SK-N-SH treated with all-trans-retinoic acid at 6 μM for 48 hours (cell line): ENCODE measurements at regions not wholly inside any gene's neighbourhood (a gene's known extent, or its start where the extent isn't known, plus 50 kb on each side); places are given as distances from the start of the nearest gene placed in this dataset.

ENCODE experiments used
- ATAC-seq: fragments of 200-7000 bp; cut with Tn5 transposase; 3 replicates; pipeline ENCODE4 v1.9.1; 2020; ENCODE audit warnings: mild to moderate bottlenecking, moderate library complexity
- ARNTL ChIP-seq: fragments of 450-650 bp; formaldehyde crosslinking; IDR thresholded peaks from 2 replicates; pipeline ENCODE4 v1.5.0; 2020; ENCODE audit warnings: low read depth, mild to moderate bottlenecking, moderate library complexity, borderline replicate concordance
- BACH2 ChIP-seq: fragments of 250-450 bp; sonication (Bioruptor Pico); IDR thresholded peaks from 2 replicates; pipeline ENCODE4 v1.9.0; 2021; ENCODE audit warnings: mild to moderate bottlenecking, borderline replicate concordance
- CREB5 ChIP-seq: fragments of 250-450 bp; sonication (Bioruptor Pico); IDR thresholded peaks from 2 replicates; pipeline ENCODE4 v1.5.1; 2020; ENCODE audit warnings: low read depth, mild to moderate bottlenecking, moderate library complexity
- CSRNP3 ChIP-seq: fragments of 250-450 bp; sonication (Bioruptor Pico); IDR thresholded peaks from 2 replicates; pipeline ENCODE4 v1.5.1; 2021; ENCODE audit warnings: mild to moderate bottlenecking, moderate library complexity
- ESRRG ChIP-seq: fragments of 250-450 bp; sonication (Bioruptor Pico); IDR thresholded peaks from 2 replicates; pipeline ENCODE4 v1.6.1; 2021; ENCODE audit warnings: mild to moderate bottlenecking
- GLIS3 ChIP-seq: fragments of 250-450 bp; sonication (Bioruptor Pico); IDR thresholded peaks from 2 replicates; pipeline ENCODE4 v1.5.0; 2020; ENCODE audit warnings: mild to moderate bottlenecking, moderate library complexity
- ISL1 ChIP-seq: fragments of 250-450 bp; sonication (Bioruptor Pico); IDR thresholded peaks from 2 replicates; pipeline ENCODE4 v2.1.2; 2022; ENCODE audit warnings: mild to moderate bottlenecking, moderate library complexity
- PATZ1 ChIP-seq: fragments of 250-450 bp; sonication (Bioruptor Pico); IDR thresholded peaks from 2 replicates; pipeline ENCODE4 v1.8.0; 2020; ENCODE audit warnings: mild to moderate bottlenecking, moderate library complexity, borderline replicate concordance
- PPARA ChIP-seq: fragments of 250-450 bp; sonication (Bioruptor Pico); IDR thresholded peaks from 2 replicates; pipeline ENCODE4 v1.5.0; 2020; ENCODE audit warnings: mild to moderate bottlenecking, borderline replicate concordance
- SNAI2 ChIP-seq: fragments of 250-450 bp; sonication (Bioruptor Pico); IDR thresholded peaks from 2 replicates; pipeline ENCODE4 v1.5.0; 2020; ENCODE audit warnings: mild to moderate bottlenecking, moderate library complexity
- ZC3H10 ChIP-seq: fragments of 250-450 bp; sonication (Bioruptor Pico); IDR thresholded peaks from 2 replicates; pipeline ENCODE4 v1.5.1; 2021; ENCODE audit warnings: mild to moderate bottlenecking, moderate library complexity
- ZFP3 ChIP-seq: fragments of 250-450 bp; sonication (Bioruptor Pico); IDR thresholded peaks from 2 replicates; pipeline ENCODE4 v1.5.0; 2020; ENCODE audit warnings: mild to moderate bottlenecking, moderate library complexity
- ZFP30 ChIP-seq: fragments of 450-650 bp; formaldehyde crosslinking; IDR thresholded peaks from 2 replicates; pipeline ENCODE4 v1.5.0; 2022; ENCODE audit warnings: mild to moderate bottlenecking, moderate library complexity
- ZNF565 ChIP-seq: fragments of 450-650 bp; formaldehyde crosslinking; conservative IDR thresholded peaks from 2 replicates; pipeline ENCODE4 v1.5.0; 2020; ENCODE audit warnings: low read depth, mild to moderate bottlenecking, moderate library complexity
- ZNF8 ChIP-seq: fragments of 450-650 bp; formaldehyde crosslinking; IDR thresholded peaks from 2 replicates; pipeline ENCODE4 v1.5.0; 2020; ENCODE audit warnings: mild to moderate bottlenecking, moderate library complexity
- TF ChIP-seq, protein P1 (sequence below): fragments of 250-450 bp; sonication (Bioruptor Pico); IDR thresholded peaks from 2 replicates; pipeline ENCODE4 v1.8.0; 2021; ENCODE audit warnings: low read depth, mild to moderate bottlenecking, moderate library complexity, borderline replicate concordance
- TF ChIP-seq, protein P2 (sequence below): fragments of 250-450 bp; sonication (Bioruptor Pico); IDR thresholded peaks from 2 replicates; pipeline ENCODE4 v1.5.0; 2020; ENCODE audit warnings: mild to moderate bottlenecking, moderate library complexity

- TF ChIP-seq SNAI2 = no peak
- TF ChIP-seq, all 23 proteins: peak for 0
These were observed 73.0 kb upstream of the DMRTA1 start (continued) for GRCh38 chr9:22373636-22374035.

DNA sequence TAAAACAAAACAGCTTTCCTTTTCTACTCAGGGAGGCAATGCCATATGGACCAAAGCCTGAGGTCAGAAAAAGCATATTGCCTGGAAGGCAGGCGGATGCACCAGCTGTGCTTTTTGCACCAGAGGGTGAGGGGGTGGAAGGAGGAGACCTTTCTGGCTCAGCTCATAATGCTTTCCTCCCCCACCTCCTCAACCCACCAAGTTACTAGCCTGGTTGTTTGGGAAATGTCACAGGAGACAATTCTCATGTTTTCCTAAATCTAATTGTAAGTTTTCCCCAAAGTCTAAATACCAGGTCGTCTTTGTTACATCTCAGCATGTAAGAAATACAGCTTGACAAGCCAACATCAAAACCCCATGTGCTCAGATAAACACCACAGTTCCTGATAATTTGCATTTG lies 72.6 kb upstream of the DMRTA1 start:
- TF ChIP-seq SNAI2 = no peak
- TF ChIP-seq GLIS3 = no peak
- TF ChIP-seq BACH2 = no peak
- ATAC-seq = no peak

- ATAC-seq = no peak
- TF ChIP-seq ARNTL (CRISPR knock-in tag) = no peak
- TF ChIP-seq ZNF565 (CRISPR knock-in tag) = no peak
- TF ChIP-seq BACH2 = no peak
- no peak for TF ChIP-seq PATZ1 (CRISPR knock-in tag)
- no peak for TF ChIP-seq SNAI2
- no peak for TF ChIP-seq PPARA (CRISPR knock-in tag)
- no peak for TF ChIP-seq ZFP3 (CRISPR knock-in tag)
- TF ChIP-seq ISL1 (CRISPR knock-in tag) = no peak
- TF ChIP-seq ZC3H10 = no peak
- TF ChIP-seq CSRNP3 (CRISPR knock-in tag) = no peak
- TF ChIP-seq ESRRG (CRISPR knock-in tag) = no peak
- TF ChIP-seq CREB5 = no peak
- TF ChIP-seq, protein P1, sequence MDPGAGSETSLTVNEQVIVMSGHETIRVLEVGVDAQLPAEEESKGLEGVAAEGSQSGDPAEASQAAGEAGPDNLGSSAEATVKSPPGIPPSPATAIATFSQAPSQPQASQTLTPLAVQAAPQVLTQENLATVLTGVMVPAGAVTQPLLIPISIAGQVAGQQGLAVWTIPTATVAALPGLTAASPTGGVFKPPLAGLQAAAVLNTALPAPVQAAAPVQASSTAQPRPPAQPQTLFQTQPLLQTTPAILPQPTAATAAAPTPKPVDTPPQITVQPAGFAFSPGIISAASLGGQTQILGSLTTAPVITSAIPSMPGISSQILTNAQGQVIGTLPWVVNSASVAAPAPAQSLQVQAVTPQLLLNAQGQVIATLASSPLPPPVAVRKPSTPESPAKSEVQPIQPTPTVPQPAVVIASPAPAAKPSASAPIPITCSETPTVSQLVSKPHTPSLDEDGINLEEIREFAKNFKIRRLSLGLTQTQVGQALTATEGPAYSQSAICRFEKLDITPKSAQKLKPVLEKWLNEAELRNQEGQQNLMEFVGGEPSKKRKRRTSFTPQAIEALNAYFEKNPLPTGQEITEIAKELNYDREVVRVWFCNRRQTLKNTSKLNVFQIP = no peak
- TF ChIP-seq, protein P2, sequence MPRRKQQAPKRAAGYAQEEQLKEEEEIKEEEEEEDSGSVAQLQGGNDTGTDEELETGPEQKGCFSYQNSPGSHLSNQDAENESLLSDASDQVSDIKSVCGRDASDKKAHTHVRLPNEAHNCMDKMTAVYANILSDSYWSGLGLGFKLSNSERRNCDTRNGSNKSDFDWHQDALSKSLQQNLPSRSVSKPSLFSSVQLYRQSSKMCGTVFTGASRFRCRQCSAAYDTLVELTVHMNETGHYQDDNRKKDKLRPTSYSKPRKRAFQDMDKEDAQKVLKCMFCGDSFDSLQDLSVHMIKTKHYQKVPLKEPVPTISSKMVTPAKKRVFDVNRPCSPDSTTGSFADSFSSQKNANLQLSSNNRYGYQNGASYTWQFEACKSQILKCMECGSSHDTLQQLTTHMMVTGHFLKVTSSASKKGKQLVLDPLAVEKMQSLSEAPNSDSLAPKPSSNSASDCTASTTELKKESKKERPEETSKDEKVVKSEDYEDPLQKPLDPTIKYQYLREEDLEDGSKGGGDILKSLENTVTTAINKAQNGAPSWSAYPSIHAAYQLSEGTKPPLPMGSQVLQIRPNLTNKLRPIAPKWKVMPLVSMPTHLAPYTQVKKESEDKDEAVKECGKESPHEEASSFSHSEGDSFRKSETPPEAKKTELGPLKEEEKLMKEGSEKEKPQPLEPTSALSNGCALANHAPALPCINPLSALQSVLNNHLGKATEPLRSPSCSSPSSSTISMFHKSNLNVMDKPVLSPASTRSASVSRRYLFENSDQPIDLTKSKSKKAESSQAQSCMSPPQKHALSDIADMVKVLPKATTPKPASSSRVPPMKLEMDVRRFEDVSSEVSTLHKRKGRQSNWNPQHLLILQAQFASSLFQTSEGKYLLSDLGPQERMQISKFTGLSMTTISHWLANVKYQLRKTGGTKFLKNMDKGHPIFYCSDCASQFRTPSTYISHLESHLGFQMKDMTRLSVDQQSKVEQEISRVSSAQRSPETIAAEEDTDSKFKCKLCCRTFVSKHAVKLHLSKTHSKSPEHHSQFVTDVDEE (CRISPR knock-in tag) = no peak
- no peak for TF ChIP-seq ZFP30 (CRISPR knock-in tag)
- no peak for TF ChIP-seq ZNF8 (CRISPR knock-in tag)
These were observed 67.4 kb upstream of the DMRTA1 start for GRCh38 chr9:22379272-22379671.

DNA sequence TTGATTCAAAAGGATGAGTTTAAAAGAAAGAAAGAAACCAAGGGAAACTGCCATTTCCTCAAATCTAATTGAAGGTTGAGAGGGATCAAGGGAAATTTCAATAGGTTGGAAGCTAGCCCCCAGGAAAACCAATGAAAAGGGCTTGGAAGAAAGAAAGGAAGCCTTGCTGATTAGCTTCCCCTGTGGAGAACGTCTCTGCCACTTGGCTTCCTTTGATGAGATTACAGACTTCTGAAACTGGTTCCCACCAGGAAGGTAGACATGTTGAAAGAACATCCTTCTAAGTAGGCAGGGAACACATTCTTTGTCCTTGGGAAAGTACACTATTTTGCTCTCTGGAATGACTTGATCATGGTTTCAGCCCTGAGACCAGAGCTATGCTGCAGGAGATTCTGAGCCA lies 65.5 kb upstream of the DMRTA1 start:
- TF ChIP-seq, protein P2 (CRISPR knock-in tag) = no peak
- no peak for TF ChIP-seq ARNTL (CRISPR knock-in tag)
- TF ChIP-seq ESRRG (CRISPR knock-in tag) = no peak
- TF ChIP-seq SNAI2 = no peak
- no peak for TF ChIP-seq CSRNP3 (CRISPR knock-in tag)
- no peak for TF ChIP-seq ZC3H10
- TF ChIP-seq ZNF565 (CRISPR knock-in tag) = no peak
- TF ChIP-seq PPARA (CRISPR knock-in tag) = no peak
- TF ChIP-seq ZFP3 (CRISPR knock-in tag) = no peak
- TF ChIP-seq BACH2 = no peak
- TF ChIP-seq, protein P1 = no peak
- ATAC-seq = no peak
